KOPT-K1 (cell line): ENCODE measurements at regions not wholly inside any gene's neighbourhood (a gene's known extent, or its start where the extent isn't known, plus 50 kb on each side); places are given as distances from the start of the nearest gene placed in this dataset.
"Not testable (repeated sequence)": the region's sequence is repeated elsewhere in the genome, so short reads cannot be mapped to it uniquely, and the experiment has no call there.

Experiments used
- H3K27ac ChIP-seq: fragments of 200-600 bp; sonication (generic); 2 replicates; pipeline ENCODE4 v1.5.1; 2016; ENCODE audit warnings: antibody characterized with exemption, mild to moderate bottlenecking, low read depth, low read length; ENCODE audit not compliant: poor library complexity, severe bottlenecking
- H3K36me3 ChIP-seq: fragments of 200-600 bp; sonication (generic); 2 replicates; pipeline ENCODE4 v1.5.1; 2017; ENCODE audit warnings: antibody characterized with exemption, mild to moderate bottlenecking, low read length, moderate library complexity; ENCODE audit not compliant: insufficient read depth
- H3K9me3 ChIP-seq: fragments of 200-600 bp; sonication (generic); 2 replicates; pipeline ENCODE4 v1.5.1; 2017; ENCODE audit warnings: antibody characterized with exemption, low read length, mild to moderate bottlenecking; ENCODE audit not compliant: insufficient read depth, poor library complexity, severe bottlenecking

GRCh38 chr15:91356083-91356482, 256.0 kb downstream of the SV2B start:
- Histone ChIP-seq H3K27ac (no peak overlapping the region), H3K36me3 (no peaks in the 10 kb centered on the region), H3K9me3 (peaks cover 4% of the 10 kb centered on the region)

- no peak overlapping the region for H3K27ac ChIP-seq
- H3K9me3 ChIP-seq, result peaks cover 12% of the 10 kb centered on the region
- no peaks in the 10 kb centered on the region for H3K36me3 ChIP-seq
Observed at GRCh38 chr15:91357011-91357410, 257.0 kb downstream of the SV2B start.

- H3K36me3 ChIP-seq, result no peaks in the 10 kb centered on the region
Observed at GRCh38 chr15:91357486-91357885, 257.4 kb downstream of the SV2B start.

GRCh38 chr15:91358405-91358804, 258.3 kb downstream of the SV2B start:
- Histone ChIP-seq H3K36me3 (no peaks in the 10 kb centered on the region), H3K9me3 (peaks cover 12% of the 10 kb centered on the region), H3K27ac (no peak overlapping the region)

More at GRCh38 chr15:91357486-91357885, 257.4 kb downstream of the SV2B start:
- no peak overlapping the region for H3K27ac ChIP-seq
- H3K9me3 ChIP-seq, result peaks cover 12% of the 10 kb centered on the region

- peaks cover 29% of the 10 kb centered on the region for H3K9me3 ChIP-seq
- H3K27ac ChIP-seq, H3K36me3 ChIP-seq: not testable (repeated sequence)
Observed at GRCh38 chr15:91361696-91362095, 261.6 kb downstream of the SV2B start.

- no peaks in the 10 kb centered on the region for H3K36me3 ChIP-seq
- H3K9me3 ChIP-seq, result peaks cover 25% of the 10 kb centered on the region
- no peak overlapping the region for H3K27ac ChIP-seq
Observed at GRCh38 chr15:91366111-91366510, 266.1 kb downstream of the SV2B start.

GRCh38 chr15:91368611-91369010, 268.6 kb downstream of the SV2B start:
- Histone ChIP-seq H3K36me3 (no peaks in the 10 kb centered on the region), H3K27ac (peak overlapping the region; percentile 76), H3K9me3 (peaks cover 30% of the 10 kb centered on the region)

- Histone ChIP-seq H3K36me3 (no peaks in the 10 kb centered on the region), H3K9me3 (peaks cover 29% of the 10 kb centered on the region), H3K27ac (peak overlapping the region; percentile 76)
Observed at GRCh38 chr15:91369823-91370222, 269.8 kb downstream of the SV2B start.

- not testable (repeated sequence) for H3K36me3 ChIP-seq
- peaks cover 14% of the 10 kb centered on the region for H3K9me3 ChIP-seq
- peak overlapping the region; percentile 76 for H3K27ac ChIP-seq
Observed at GRCh38 chr15:91371345-91371744, 271.3 kb downstream of the SV2B start.

GRCh38 chr15:91374336-91374735, 274.3 kb downstream of the SV2B start:
- no peaks in the 10 kb centered on the region for H3K36me3 ChIP-seq
- peaks cover 12% of the 10 kb centered on the region for H3K9me3 ChIP-seq
- H3K27ac ChIP-seq, result no peak overlapping the region

GRCh38 chr15:91376038-91376437, 276.0 kb downstream of the SV2B start:
- H3K36me3 ChIP-seq, result no peaks in the 10 kb centered on the region
- H3K9me3 ChIP-seq, result peaks cover 22% of the 10 kb centered on the region
- no peak overlapping the region for H3K27ac ChIP-seq

- peaks cover 15% of the 10 kb centered on the region for H3K9me3 ChIP-seq
- no peak overlapping the region for H3K27ac ChIP-seq
- no peaks in the 10 kb centered on the region for H3K36me3 ChIP-seq
Observed at GRCh38 chr15:91380114-91380513, 280.1 kb downstream of the SV2B start.

- H3K36me3 ChIP-seq, result no peaks in the 10 kb centered on the region
- peaks cover 15% of the 10 kb centered on the region for H3K9me3 ChIP-seq
- H3K27ac ChIP-seq, result no peak overlapping the region
Observed at GRCh38 chr15:91383532-91383931, 283.5 kb downstream of the SV2B start.

- Histone ChIP-seq H3K27ac (peak overlapping the region; percentile 22), H3K9me3 (peaks cover 15% of the 10 kb centered on the region), H3K36me3 (no peaks in the 10 kb centered on the region)
Observed at GRCh38 chr15:91384189-91384730, 284.2 kb downstream of the SV2B start.

GRCh38 chr15:91385311-91385710, 285.3 kb downstream of the SV2B start:
- H3K27ac ChIP-seq, result no peak overlapping the region
- no peaks in the 10 kb centered on the region for H3K36me3 ChIP-seq

GRCh38 chr15:91393186-91393585, 293.1 kb downstream of the SV2B start:
- H3K36me3 ChIP-seq, result no peaks in the 10 kb centered on the region
- peaks cover 20% of the 10 kb centered on the region for H3K9me3 ChIP-seq
- no peak overlapping the region for H3K27ac ChIP-seq

More at GRCh38 chr15:91385311-91385710, 285.3 kb downstream of the SV2B start:
- H3K9me3 ChIP-seq, result peaks cover 10% of the 10 kb centered on the region
